Vagina (tissue), 2 donors: ENCODE measurements at regions not wholly inside any gene's neighbourhood (a gene's known extent, or its start where the extent isn't known, plus 50 kb on each side); places are given as distances from the start of the nearest gene placed in this dataset.

Experiments
- DNase-seq, 2 donors: peaks; one replicate each; pipeline ENCODE4 v3.0.0-alpha.2; 2017; ENCODE audit errors: extremely low spot score in 2 of 2
- H3K27ac ChIP-seq: fragments of 200-600 bp; sonication (generic); one replicate; pipeline ENCODE4 v1.5.1; 2019
- H3K27me3 ChIP-seq: fragments of 200-600 bp; sonication (generic); one replicate; pipeline ENCODE4 v1.5.1; 2019
- H3K36me3 ChIP-seq, 2 donors: fragments of 200-600 bp; sonication (generic); one replicate each; pipeline ENCODE4 v1.5.1; 2017 to 2019
- H3K4me1 ChIP-seq: fragments of 200-600 bp; sonication (generic); one replicate; pipeline ENCODE4 v1.5.1; 2019
- H3K4me3 ChIP-seq, 2 donors: fragments of 200-600 bp; sonication (generic); 1 replicate in 1 of 2; 2 replicates in 1 of 2; pipeline ENCODE4 v1.5.1; 2016 to 2019
- H3K9me3 ChIP-seq: fragments of 200-600 bp; sonication (generic); one replicate; pipeline ENCODE4 v1.5.1; 2019
- CTCF ChIP-seq, 3 experiments: fragments of 450-650 bp in 2 of 3; fragments of 200-600 bp in 1 of 3; sonication (generic) in 1 of 3; IDR thresholded peaks; one replicate each; pipeline ENCODE4 v1.5.1; 2017 to 2019; ENCODE audit warnings: antibody characterized with exemption in 3 of 3, mild to moderate bottlenecking in 2 of 3, moderate library complexity in 2 of 3
- POLR2A ChIP-seq, 2 donors: fragments of 450-650 bp; IDR thresholded peaks; one replicate each; pipeline ENCODE4 v1.6.1; 2017; ENCODE audit warnings: antibody characterized with exemption in 2 of 2, mild to moderate bottlenecking in 2 of 2, moderate library complexity in 2 of 2
- POLR2AphosphoS5 ChIP-seq, 2 donors: sonication (generic); formaldehyde crosslinking; IDR thresholded peaks; one replicate each; pipeline ENCODE4 v1.9.0; 2017; ENCODE audit warnings: antibody characterized with exemption in 2 of 2, mild to moderate bottlenecking in 2 of 2, low read depth in 1 of 2; ENCODE audit not compliant: insufficient read depth in 1 of 2
- intact Hi-C: fragments of 100-400 bp; cut with DNase I; formaldehyde crosslinking; loops from one replicate; pipeline ENCODE4 v1.15.1; 2023

- intact Hi-C loops, result no loop called here
- no peak overlapping the region for H3K4me3 ChIP-seq
- no peak overlapping the region for H3K27ac ChIP-seq
- DNase-seq, result no peak
- H3K27me3 ChIP-seq, result no peaks in the 10 kb centered on the region
- no peaks in the 10 kb centered on the region for H3K9me3 ChIP-seq
- peaks cover 7% of the 10 kb centered on the region for H3K4me1 ChIP-seq
- no peak for TF ChIP-seq POLR2A (IDR thresholded peaks at IDR 0.05)
- TF ChIP-seq CTCF (IDR thresholded peaks at IDR 0.05), result no peak
- no peak for TF ChIP-seq POLR2AphosphoS5 (IDR thresholded peaks at IDR 0.05; ENCODE audit: insufficient read depth in 1 of 2, low read depth in 1 of 2)
- no peaks in the 10 kb centered on the region for H3K36me3 ChIP-seq
Observed at GRCh38 chr4:173878701-173879100, 348.7 kb upstream of the HAND2 start.

- H3K27me3 ChIP-seq, result no peaks in the 10 kb centered on the region
- H3K4me3 ChIP-seq, result no peak overlapping the region
- TF ChIP-seq POLR2A (IDR thresholded peaks at IDR 0.05), result no peak
- no peak for TF ChIP-seq CTCF (IDR thresholded peaks at IDR 0.05)
- no peak for TF ChIP-seq POLR2AphosphoS5 (IDR thresholded peaks at IDR 0.05; ENCODE audit: insufficient read depth in 1 of 2, low read depth in 1 of 2)
- H3K36me3 ChIP-seq, result no peaks in the 10 kb centered on the region
- no peak for DNase-seq
- no peaks in the 10 kb centered on the region for H3K4me1 ChIP-seq
- no peaks in the 10 kb centered on the region for H3K9me3 ChIP-seq
- intact Hi-C loops, result no loop called here
- H3K27ac ChIP-seq, result no peak overlapping the region
Observed at GRCh38 chr4:173871643-173872042, 341.6 kb upstream of the HAND2 start.

GRCh38 chr4:173866322-173867026, 336.4 kb upstream of the HAND2 start:
- DNase-seq, result no peak
- Histone ChIP-seq H3K36me3 (no peaks in the 10 kb centered on the region), H3K27ac (no peak overlapping the region), H3K4me3 (no peak overlapping the region), H3K4me1 (no peaks in the 10 kb centered on the region), H3K9me3 (no peaks in the 10 kb centered on the region), H3K27me3 (no peaks in the 10 kb centered on the region)
- intact Hi-C loops, result no loop called here
- TF ChIP-seq CTCF (IDR thresholded peaks at IDR 0.05), result no peak

- H3K9me3 ChIP-seq, result no peaks in the 10 kb centered on the region
- no peak overlapping the region for H3K4me3 ChIP-seq
- no peaks in the 10 kb centered on the region for H3K4me1 ChIP-seq
- no peaks in the 10 kb centered on the region for H3K36me3 ChIP-seq
- no peak for DNase-seq
- TF ChIP-seq POLR2A (IDR thresholded peaks at IDR 0.05), result no peak
- TF ChIP-seq CTCF (IDR thresholded peaks at IDR 0.05), result no peak
- TF ChIP-seq POLR2AphosphoS5 (IDR thresholded peaks at IDR 0.05; ENCODE audit: insufficient read depth in 1 of 2, low read depth in 1 of 2), result no peak
- no peak overlapping the region for H3K27ac ChIP-seq
- intact Hi-C loops, result no loop called here
- no peaks in the 10 kb centered on the region for H3K27me3 ChIP-seq
Observed at GRCh38 chr4:173862754-173863153, 332.7 kb upstream of the HAND2 start.

- no peaks in the 10 kb centered on the region for H3K27me3 ChIP-seq
- DNase-seq, result no peak
- TF ChIP-seq POLR2A (IDR thresholded peaks at IDR 0.05), result no peak
- TF ChIP-seq CTCF (IDR thresholded peaks at IDR 0.05), result no peak
- TF ChIP-seq POLR2AphosphoS5 (IDR thresholded peaks at IDR 0.05; ENCODE audit: insufficient read depth in 1 of 2, low read depth in 1 of 2), result no peak
- intact Hi-C loops, result no loop called here
- H3K9me3 ChIP-seq, result no peaks in the 10 kb centered on the region
- H3K4me1 ChIP-seq, result no peaks in the 10 kb centered on the region
- H3K36me3 ChIP-seq, result no peaks in the 10 kb centered on the region
- no peak overlapping the region for H3K4me3 ChIP-seq
- H3K27ac ChIP-seq, result no peak overlapping the region
Observed at GRCh38 chr4:173860094-173860493, 330.1 kb upstream of the HAND2 start.
